HEK293T (cell line): ENCODE measurements at regions not wholly inside any gene's neighbourhood (a gene's known extent, or its start where the extent isn't known, plus 50 kb on each side); places are given as distances from the start of the nearest gene placed in this dataset.
"Not testable (repeated sequence)": the region's sequence is repeated elsewhere in the genome, so short reads cannot be mapped to it uniquely, and the experiment has no call there.

Experiments
- CTCF ChIA-PET: fragments of 350-600 bp; formaldehyde crosslinking; extraction: SDS; loops from one replicate; lab custom pipeline; 2021; ENCODE audit warnings: antibody characterized with exemption, inconsistent platforms; lab: Yijun Ruan, JAX
- POLR2A ChIA-PET: fragments of 350-600 bp; formaldehyde crosslinking; extraction: SDS; loops from one replicate; lab custom pipeline; 2020; ENCODE audit warnings: antibody characterized with exemption, inconsistent platforms; lab: Yijun Ruan, JAX
- DNase-seq: peaks from one replicate; pipeline ENCODE4 v3.0.0; 2012; ENCODE audit warnings: mixed read lengths; ENCODE audit errors: extremely low spot score
- ARNT ChIP-seq: fragments of 450-650 bp; IDR thresholded peaks from 2 replicates; pipeline ENCODE4 v1.6.1; 2017; ENCODE audit warnings: mild to moderate bottlenecking
- BHLHE40 ChIP-seq: fragments of 450-650 bp; IDR thresholded peaks from 2 replicates; pipeline ENCODE4 v1.6.1; 2016; ENCODE audit warnings: mild to moderate bottlenecking, moderate library complexity, borderline replicate concordance
- CTBP1 ChIP-seq: fragments of 450-650 bp; IDR thresholded peaks from 2 replicates; pipeline ENCODE4 v1.6.1; 2016; ENCODE audit warnings: borderline replicate concordance
- ELF4 ChIP-seq: fragments of 450-650 bp; IDR thresholded peaks from 2 replicates; pipeline ENCODE4 v1.6.1; 2017; ENCODE audit warnings: antibody characterized with exemption
- FOXA1 ChIP-seq: fragments of 450-650 bp; IDR thresholded peaks from 2 replicates; pipeline ENCODE4 v1.6.1; 2016; ENCODE audit warnings: mild to moderate bottlenecking
- FOXK2 ChIP-seq: fragments of 450-650 bp; IDR thresholded peaks from 2 replicates; pipeline ENCODE4 v1.6.1; 2016; ENCODE audit warnings: mild to moderate bottlenecking
- FOXM1 ChIP-seq: fragments of 450-650 bp; IDR thresholded peaks from 2 replicates; pipeline ENCODE4 v1.6.1; 2017; ENCODE audit warnings: mild to moderate bottlenecking, borderline replicate concordance
- HDGF ChIP-seq: fragments of 450-650 bp; IDR thresholded peaks from 2 replicates; pipeline ENCODE4 v1.6.1; 2017; ENCODE audit warnings: antibody characterized with exemption, borderline replicate concordance
- L3MBTL2 ChIP-seq: fragments of 450-650 bp; conservative IDR thresholded peaks from 2 replicates; pipeline ENCODE4 v1.6.1; 2016; ENCODE audit warnings: mild to moderate bottlenecking
- LEF1 ChIP-seq: fragments of 450-650 bp; IDR thresholded peaks from 2 replicates; pipeline ENCODE4 v1.6.1; 2017; ENCODE audit warnings: mild to moderate bottlenecking, borderline replicate concordance
- NFRKB ChIP-seq: fragments of 450-650 bp; IDR thresholded peaks from 2 replicates; pipeline ENCODE4 v1.6.1; 2016; ENCODE audit warnings: mild to moderate bottlenecking, moderate library complexity
- SP1 ChIP-seq: fragments of 450-650 bp; IDR thresholded peaks from 2 replicates; pipeline ENCODE4 v1.6.1; 2017
- SUZ12 ChIP-seq: fragments of 450-650 bp; IDR thresholded peaks from 2 replicates; pipeline ENCODE4 v1.6.1; 2016; ENCODE audit warnings: mild to moderate bottlenecking
- TARDBP ChIP-seq: fragments of 450-650 bp; IDR thresholded peaks from 2 replicates; pipeline ENCODE4 v1.6.1; 2016
- ZNF384 ChIP-seq: fragments of 450-650 bp; IDR thresholded peaks from 2 replicates; pipeline ENCODE4 v1.6.1; 2016
- TF ChIP-seq, protein P1 (sequence below): fragments of 450-650 bp; IDR thresholded peaks from 2 replicates; pipeline ENCODE4 v1.6.1; 2016

DNA sequence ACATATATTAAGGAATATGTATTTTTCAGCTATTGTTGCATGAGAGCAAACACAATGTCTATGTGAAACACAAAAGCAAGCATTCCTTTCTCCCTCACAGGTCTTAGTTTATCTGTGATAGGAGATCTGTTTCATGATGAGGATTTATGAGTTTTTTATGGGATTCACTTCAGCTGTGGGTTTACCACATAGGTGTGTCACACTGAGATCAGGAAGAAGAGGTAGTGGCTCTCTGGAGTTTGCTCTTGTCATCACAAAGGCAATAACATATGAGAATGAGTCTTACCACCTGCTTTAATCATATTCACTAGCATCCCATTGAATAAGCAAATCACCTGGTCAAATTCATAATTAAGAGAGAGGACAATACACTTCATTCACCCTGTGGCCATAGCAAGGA, 960.3 kb upstream of the SLC39A10 start:
- DNase-seq: no peak
- TF ChIP-seq FOXA1 (no peak), ARNT (no peak), NFRKB (no peak), BHLHE40 (no peak), FOXK2 (no peak), SP1 (no peak), ELF4 (no peak), LEF1 (no peak), L3MBTL2 (no peak), HDGF (no peak), TARDBP (no peak), SUZ12 (no peak), CTBP1 (no peak)
- TF ChIP-seq, protein P1, sequence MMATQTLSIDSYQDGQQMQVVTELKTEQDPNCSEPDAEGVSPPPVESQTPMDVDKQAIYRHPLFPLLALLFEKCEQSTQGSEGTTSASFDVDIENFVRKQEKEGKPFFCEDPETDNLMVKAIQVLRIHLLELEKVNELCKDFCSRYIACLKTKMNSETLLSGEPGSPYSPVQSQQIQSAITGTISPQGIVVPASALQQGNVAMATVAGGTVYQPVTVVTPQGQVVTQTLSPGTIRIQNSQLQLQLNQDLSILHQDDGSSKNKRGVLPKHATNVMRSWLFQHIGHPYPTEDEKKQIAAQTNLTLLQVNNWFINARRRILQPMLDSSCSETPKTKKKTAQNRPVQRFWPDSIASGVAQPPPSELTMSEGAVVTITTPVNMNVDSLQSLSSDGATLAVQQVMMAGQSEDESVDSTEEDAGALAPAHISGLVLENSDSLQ: no peak
- ChIA-PET CTCF (no interaction called here), POLR2A (no interaction called here)

DNA sequence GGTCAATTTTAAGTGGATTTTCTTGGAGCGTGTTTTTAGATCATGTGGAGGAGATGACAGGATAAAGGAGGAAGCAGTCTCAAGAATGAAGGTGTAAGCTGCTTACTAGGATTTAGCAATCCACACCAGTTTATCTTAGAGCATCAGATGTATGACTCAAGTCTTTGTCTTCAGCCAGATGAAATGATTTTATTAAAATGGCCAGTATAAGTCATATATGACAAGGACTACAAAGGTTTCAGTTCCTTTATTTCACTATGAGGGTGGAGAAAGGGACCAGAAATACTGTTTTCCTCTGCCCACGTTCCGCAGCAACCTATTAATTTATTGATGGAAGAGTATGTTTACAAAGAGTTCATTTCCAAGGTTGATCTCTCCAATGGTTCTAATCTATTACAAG, 970.5 kb upstream of the SLC39A10 start:
- ChIA-PET POLR2A (no interaction called here), CTCF (no interaction called here)
- no peak for DNase-seq
- TF ChIP-seq FOXM1 (no peak), ZNF384 (no peak), HDGF (no peak), ARNT (no peak), BHLHE40 (no peak), L3MBTL2 (no peak), SUZ12 (no peak)

DNA sequence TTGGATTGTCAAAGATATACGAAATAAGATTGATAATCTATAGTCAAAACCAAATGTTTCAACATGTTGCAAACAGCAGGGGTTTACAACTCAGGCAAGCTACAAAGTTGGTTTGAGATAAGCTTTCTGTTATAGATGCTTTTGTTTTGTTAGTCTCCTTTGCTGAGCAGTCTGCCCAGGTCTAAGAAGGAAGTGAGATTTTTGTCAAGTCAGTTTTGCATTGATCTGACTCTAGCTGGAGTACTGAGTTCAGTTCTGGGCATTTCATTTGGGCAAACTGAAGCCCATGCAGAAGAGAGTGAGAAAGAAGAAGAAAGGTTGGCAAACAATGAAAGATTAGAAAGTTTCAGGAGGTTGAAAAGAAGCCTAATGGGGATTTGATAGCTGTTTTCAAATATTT, 983.0 kb upstream of the SLC39A10 start:
- ChIA-PET POLR2A (no interaction called here), CTCF (no interaction called here)
- DNase-seq: no peak
- TF ChIP-seq ELF4: no peak
- TF ChIP-seq SP1: no peak
- TF ChIP-seq ZNF384: no peak
- no peak for TF ChIP-seq FOXM1
- TF ChIP-seq CTBP1: no peak
- no peak for TF ChIP-seq TARDBP
- TF ChIP-seq L3MBTL2: no peak
- no peak for TF ChIP-seq BHLHE40
- TF ChIP-seq, protein P1: no peak
- TF ChIP-seq FOXA1: no peak
- no peak for TF ChIP-seq LEF1
- no peak for TF ChIP-seq SUZ12

DNA sequence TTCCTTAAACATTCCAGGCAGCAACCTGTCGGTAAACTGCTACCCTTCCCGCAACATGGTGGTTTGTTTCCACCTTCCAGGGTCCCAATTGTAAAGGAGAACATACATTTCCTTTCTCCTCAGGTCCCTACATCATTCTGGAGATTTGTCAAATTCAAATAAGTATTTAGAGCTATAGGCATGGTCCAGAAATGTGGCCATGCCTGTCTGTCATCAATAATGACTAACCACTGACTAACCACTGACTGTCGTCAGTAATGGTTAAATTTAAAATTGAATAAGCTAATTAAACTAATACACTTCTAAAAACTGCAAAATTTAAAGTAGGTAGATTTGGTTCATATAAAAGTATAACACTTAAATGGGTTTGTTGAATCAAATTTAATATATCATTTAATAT, 984.0 kb upstream of the SLC39A10 start:
- POLR2A ChIA-PET: no interaction called here
- TF ChIP-seq SP1: no peak
- no peak for TF ChIP-seq BHLHE40
- TF ChIP-seq NFRKB: no peak
- TF ChIP-seq LEF1: no peak
- no peak for TF ChIP-seq FOXA1
- no peak for TF ChIP-seq TARDBP
- TF ChIP-seq L3MBTL2: no peak
- no peak for TF ChIP-seq FOXM1
- TF ChIP-seq HDGF: no peak
- TF ChIP-seq FOXK2: no peak
- no peak for TF ChIP-seq ZNF384
- no peak for TF ChIP-seq SUZ12
- TF ChIP-seq, protein P1: no peak
- no peak for TF ChIP-seq ARNT
- no peak for TF ChIP-seq ELF4
- TF ChIP-seq CTBP1: no peak
- DNase-seq: no peak
- CTCF ChIA-PET: no interaction called here

DNA sequence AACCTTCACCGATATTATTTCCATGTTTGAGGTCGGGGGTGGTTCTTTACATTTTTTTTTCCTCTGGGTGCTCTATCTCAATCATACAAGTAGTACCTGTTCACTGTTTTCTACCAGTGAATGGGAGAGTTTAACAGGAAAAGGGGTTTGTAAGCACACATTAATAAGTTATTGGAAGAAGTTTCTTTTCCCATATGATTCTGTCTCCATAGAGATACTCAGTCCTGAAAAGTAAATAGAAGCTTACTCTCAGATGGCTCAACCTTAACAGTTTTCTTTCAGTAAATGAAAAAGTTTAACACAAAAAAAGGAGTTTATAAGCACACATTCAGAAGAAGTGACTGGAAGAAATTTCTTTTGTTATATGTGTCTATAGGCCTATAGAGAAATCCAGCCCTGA, 995.6 kb upstream of the SLC39A10 start:
- no peak for DNase-seq
- POLR2A ChIA-PET: no interaction called here
- CTCF ChIA-PET: no interaction called here
- TF ChIP-seq ZNF384 (no peak), BHLHE40 (no peak), TARDBP (no peak), FOXK2 (no peak), HDGF (no peak)
- TF ChIP-seq, protein P1: no peak

DNA sequence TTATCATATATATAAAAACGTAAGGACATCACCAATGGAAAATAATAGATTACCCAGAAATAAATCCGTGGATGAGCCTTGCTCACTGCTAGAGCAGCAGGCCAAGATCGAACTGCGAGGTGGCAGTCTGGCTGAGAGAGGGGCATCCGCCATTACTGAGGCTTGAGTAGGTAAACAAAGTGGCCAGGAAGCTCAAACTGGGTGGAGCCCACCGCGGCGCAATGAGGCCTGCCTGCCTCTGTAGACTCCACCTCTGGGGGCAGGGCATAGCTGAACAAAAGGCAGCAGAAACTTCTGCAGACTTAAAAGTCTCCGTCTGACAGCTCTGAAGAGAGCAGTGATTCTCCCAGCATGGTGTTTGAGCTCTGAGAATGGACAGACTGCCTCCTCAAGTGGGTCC, 1018.0 kb upstream of the SLC39A10 start:
- DNase-seq, POLR2A ChIA-PET, CTCF ChIA-PET: not testable (repeated sequence)

DNA sequence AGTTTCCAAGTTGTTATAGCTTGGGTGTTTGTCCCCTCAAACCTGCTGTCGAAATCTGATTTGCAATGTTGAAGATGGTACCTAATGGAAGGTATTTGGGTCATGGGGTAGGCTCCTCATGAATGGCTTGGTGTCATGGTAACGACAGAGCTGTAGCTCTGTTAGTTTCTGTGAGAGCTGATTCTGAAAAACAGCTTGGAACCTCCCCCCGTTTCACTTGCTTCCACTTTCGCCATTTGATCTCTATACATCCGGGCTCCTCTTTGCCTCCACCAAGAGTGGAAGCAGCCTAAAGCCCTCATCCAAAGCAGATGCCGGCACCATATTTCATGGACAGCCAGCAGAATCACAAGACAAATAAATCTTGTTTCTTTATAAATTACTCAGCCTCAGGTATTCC, 1035.1 kb upstream of the SLC39A10 start:
- TF ChIP-seq BHLHE40: no peak
- TF ChIP-seq NFRKB: no peak
- no peak for TF ChIP-seq ARNT
- TF ChIP-seq, protein P1: no peak
- no peak for TF ChIP-seq L3MBTL2
- ChIA-PET POLR2A (no interaction called here), CTCF (no interaction called here)
- DNase-seq: no peak
